NB4 (cell line): ENCODE measurements at regions not wholly inside any gene's neighbourhood (a gene's known extent, or its start where the extent isn't known, plus 50 kb on each side); places are given as distances from the start of the nearest gene placed in this dataset.

Experiments
- DNase-seq: peaks from one replicate; pipeline ENCODE4 v3.0.0; 2010; ENCODE audit warnings: low read depth
- H3K4me3 ChIP-seq: one replicate; pipeline ENCODE4 v1.5.1; 2011; ENCODE audit warnings: mild to moderate bottlenecking, low read depth, low read length, moderate library complexity
- CTCF ChIP-seq: IDR thresholded peaks from one replicate; pipeline ENCODE4 v1.5.1; 2012; ENCODE audit warnings: low read depth, low read length
- MAX ChIP-seq: IDR thresholded peaks from 2 replicates; pipeline ENCODE4 v1.6.1; 2011; ENCODE audit warnings: low read depth, low read length
- MYC ChIP-seq: IDR thresholded peaks from 2 replicates; pipeline ENCODE4 v1.6.1; 2011; ENCODE audit warnings: low read depth, low read length
- POLR2A ChIP-seq: IDR thresholded peaks from 2 replicates; pipeline ENCODE4 v1.6.1; 2011; ENCODE audit warnings: mild to moderate bottlenecking; ENCODE audit not compliant: insufficient read length; ENCODE audit errors: extremely low read depth

- DNase-seq, result no peak
- no peak for TF ChIP-seq MYC
- TF ChIP-seq CTCF, result no peak
- TF ChIP-seq MAX, result no peak
- TF ChIP-seq POLR2A, result no peak
- no peak overlapping the region for H3K4me3 ChIP-seq
These were observed 771.5 kb upstream of the HS3ST1 start for GRCh38 chr4:12200226-12200625.

- H3K4me3 ChIP-seq, result no peak overlapping the region
- TF ChIP-seq MYC (no peak), POLR2A (no peak), CTCF (no peak), MAX (no peak)
- DNase-seq, result no peak
These were observed 757.8 kb upstream of the HS3ST1 start for GRCh38 chr4:12186526-12186925.

- no peak for DNase-seq
- no peak for TF ChIP-seq CTCF
- TF ChIP-seq MAX, result no peak
- TF ChIP-seq POLR2A, result no peak
- TF ChIP-seq MYC, result no peak
These were observed 750.2 kb upstream of the HS3ST1 start for GRCh38 chr4:12178614-12179610.

GRCh38 chr4:12177416-12177815 is 748.7 kb upstream of the HS3ST1 start:
- TF ChIP-seq MAX, result no peak
- DNase-seq, result no peak
- no peak overlapping the region for H3K4me3 ChIP-seq

More at GRCh38 chr4:12178614-12179610, 750.2 kb upstream of the HS3ST1 start:
- no peak overlapping the region for H3K4me3 ChIP-seq

- TF ChIP-seq MAX (no peak), POLR2A (no peak), MYC (no peak), CTCF (no peak)
- H3K4me3 ChIP-seq, result no peak overlapping the region
- DNase-seq, result no peak
These were observed 744.8 kb upstream of the HS3ST1 start for GRCh38 chr4:12173496-12173895.

- no peak for DNase-seq
- no peak overlapping the region for H3K4me3 ChIP-seq
- TF ChIP-seq MYC, result no peak
- TF ChIP-seq CTCF, result no peak
- TF ChIP-seq MAX, result no peak
- no peak for TF ChIP-seq POLR2A
These were observed 743.7 kb upstream of the HS3ST1 start for GRCh38 chr4:12172198-12172973.
